Stimulated activated CD8-positive, alpha-beta memory T cell treated with anti-CD3 and anti-CD28 coated beads, Interleukin-4, amount 100 ng/mL, for 48 hours (primary cell): ENCODE measurements at regions not wholly inside any gene's neighbourhood (a gene's known extent, or its start where the extent isn't known, plus 50 kb on each side); places are given as distances from the start of the nearest gene placed in this dataset.
"Not testable (repeated sequence)": the region's sequence is repeated elsewhere in the genome, so short reads cannot be mapped to it uniquely, and the experiment has no call there.

Source experiments
- DNase-seq: peaks from one replicate; pipeline ENCODE4 v3.0.0-alpha.2; 2020

DNA sequence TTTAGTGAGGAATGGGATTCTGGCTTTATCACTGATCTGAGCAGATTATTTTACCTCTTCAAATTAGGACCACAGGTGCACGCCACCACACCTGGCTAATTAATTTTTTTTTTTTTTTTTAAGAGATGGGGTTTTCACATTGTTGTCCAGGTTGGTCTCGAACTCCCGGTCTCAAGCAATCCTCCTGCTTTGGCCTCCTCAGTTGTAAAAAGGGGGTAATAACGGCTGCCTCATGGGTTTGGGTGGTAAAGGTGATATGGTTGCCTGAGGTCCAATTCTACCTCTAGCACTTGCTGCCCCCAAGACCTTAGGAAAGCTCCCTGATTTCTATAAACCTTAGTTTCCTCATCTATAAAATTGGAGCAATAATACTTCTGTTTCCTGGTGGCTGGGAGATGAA lies 130.7 kb upstream of the HS3ST2 start:
- no peak for DNase-seq

DNA sequence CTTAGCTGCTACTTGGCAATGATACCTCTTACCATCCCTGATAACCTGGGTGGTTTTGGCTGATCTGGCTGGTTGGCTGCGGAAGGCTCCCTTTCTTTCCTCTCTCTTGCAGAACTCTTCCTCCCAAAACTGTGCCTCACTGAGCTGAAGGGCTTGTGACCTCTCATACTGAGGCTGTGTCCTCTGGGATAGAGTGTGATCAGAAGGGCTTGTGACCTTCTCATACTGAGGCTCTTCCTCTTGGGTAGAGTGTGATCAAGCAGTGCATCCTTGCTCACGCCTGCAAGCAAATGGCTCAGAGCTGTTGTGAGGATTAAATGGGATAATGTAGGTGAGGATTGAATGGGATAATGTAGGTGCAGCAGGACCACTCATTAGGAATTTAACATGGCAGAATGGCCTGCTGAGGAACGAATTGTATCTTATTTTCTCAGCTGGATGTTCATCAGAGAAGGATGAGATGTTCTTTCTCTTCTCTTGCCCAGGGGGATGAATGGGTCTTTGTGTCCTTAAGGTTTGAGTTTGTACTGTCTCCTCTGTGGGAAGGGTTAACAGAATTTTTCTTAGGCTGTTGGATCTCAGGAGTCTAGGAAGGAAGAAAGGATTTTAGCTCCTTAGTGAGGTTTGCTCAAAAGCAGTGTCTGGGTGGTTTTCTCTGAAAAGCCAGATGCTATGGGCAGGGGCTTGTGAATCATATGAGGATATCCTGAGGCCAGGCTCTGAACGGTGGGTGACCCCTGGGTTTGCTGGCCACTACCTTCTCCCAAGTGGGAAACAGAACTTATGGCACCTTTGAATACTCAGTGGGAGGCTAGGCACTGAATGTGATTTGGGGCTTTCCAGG lies 130.0 kb upstream of the HS3ST2 start:
- no peak for DNase-seq

DNA sequence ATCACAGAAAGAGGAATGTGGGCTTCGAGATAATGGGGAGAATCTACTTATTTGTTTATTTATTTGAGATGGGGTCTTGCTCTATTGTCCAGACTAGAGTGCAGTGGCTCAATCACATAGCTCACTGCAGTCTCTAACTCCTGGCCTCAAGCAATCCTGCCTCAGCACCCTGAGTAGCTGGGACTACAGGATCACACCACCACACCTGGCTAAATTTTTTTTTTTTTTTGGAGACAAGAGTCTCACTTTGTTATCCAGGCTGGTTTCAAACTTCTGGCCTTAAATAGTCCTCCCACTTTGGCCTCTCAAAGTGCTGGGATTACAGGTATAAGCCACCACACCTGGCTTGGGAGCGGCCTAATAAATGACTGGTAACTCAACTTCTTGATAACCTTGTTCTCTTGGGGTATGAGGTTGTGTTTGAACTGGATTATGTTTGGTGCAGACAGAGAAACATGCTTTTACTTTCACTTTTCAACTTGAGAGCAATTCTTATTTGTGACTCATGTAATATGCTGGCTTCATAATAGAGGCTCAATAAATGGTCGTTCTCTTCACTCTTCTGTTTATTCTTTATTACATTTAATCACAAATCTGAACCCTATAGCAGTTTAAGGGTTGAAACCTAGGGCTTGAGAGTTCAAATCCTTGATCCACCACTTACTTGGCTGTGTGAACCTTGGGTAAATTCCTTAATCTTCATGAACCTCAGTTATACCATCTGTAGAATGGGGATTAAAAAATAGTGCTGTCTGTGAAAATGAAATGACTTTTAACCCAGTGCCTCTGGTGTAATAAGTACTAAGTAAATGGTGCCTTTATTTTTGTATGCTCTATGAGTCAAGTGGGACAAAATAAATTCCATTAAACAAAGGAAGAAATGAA lies 129.1 kb upstream of the HS3ST2 start:
- no peak for DNase-seq

- DNase-seq: no peak
Observed at GRCh38 chr16:22685459-22685830, 128.5 kb upstream of the HS3ST2 start.

DNA sequence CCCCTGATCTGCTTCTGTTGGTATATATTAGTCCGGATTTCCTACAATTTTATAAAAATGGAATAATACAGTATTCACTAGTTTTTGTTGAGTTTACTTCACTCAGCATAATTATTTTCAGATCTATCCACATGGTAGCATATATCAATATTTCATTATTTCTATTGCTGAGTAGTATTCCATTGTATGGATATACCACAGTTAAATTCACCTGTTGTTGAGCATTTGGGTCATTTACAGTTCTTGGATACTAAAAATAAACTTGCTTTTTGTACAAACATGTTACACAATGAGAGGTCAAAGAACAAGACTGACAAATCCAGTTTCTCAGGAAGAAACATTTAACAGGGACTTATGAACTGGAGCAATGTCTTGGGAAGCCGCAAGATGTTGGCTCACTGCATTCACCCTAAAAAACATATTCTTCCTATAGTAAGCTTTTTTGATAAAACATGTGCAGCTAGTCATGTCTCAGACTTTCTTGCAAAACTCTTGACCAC lies 126.9 kb upstream of the HS3ST2 start:
- no peak for DNase-seq

DNA sequence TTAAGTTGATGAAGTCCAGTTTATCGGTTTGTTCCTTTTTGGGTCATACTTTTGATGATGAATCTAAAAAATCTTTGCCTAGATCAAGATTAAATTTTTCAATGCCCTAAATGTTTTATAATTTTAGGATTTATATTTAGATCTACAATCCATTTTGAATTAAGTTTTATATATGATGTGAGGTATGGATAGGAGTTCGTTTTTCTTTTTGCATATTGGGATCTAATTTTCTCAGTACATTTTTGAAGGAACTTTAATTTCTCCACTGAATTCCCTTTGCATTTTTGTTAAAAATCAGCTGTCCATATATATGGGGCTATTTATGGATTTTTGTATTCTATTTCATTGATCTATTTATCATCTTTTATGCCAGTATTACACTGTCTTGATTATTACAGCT lies 125.5 kb upstream of the HS3ST2 start:
- no peak for DNase-seq

- DNase-seq: no peak
Observed at GRCh38 chr16:22688930-22689329, 125.0 kb upstream of the HS3ST2 start.

- no peak for DNase-seq
Observed at GRCh38 chr16:22691335-22691734, 122.6 kb upstream of the HS3ST2 start.

GRCh38 chr16:22692034-22692433 lies 121.9 kb upstream of the HS3ST2 start:
- no peak for DNase-seq

DNA sequence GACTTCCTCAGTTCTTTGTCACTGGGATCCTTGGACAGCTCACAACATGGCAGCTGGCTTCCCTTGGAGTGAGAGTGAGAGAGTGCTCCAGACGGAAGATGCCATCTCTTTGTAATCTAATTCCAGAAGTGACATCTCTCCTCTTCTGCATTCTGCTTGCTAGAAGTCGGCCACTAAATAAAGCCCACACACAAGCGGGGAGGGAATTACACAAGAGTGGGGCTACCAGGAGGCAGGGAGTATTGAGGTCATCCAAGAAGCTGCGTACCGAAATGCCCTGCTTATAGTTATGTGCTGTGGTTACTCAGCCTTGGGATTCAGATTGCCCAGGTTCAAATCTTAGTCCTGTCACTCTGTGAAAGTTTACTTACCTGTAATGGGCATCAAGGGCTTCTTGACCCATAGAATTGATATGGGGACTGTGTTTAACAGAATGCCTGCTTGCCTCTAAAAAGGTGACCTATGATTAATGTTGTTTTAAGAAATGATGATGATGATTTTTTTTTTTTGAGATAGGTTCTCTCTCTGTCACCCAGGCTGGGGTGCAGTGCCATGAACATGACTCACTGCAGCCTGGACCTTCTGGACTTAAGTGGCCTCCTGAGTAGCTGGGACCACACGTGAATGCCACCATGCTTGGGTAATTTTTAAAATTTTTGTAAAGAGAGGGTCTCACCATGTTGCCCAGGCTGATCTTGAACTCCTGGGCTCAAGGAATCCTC lies 120.9 kb upstream of the HS3ST2 start:
- no peak for DNase-seq

DNA sequence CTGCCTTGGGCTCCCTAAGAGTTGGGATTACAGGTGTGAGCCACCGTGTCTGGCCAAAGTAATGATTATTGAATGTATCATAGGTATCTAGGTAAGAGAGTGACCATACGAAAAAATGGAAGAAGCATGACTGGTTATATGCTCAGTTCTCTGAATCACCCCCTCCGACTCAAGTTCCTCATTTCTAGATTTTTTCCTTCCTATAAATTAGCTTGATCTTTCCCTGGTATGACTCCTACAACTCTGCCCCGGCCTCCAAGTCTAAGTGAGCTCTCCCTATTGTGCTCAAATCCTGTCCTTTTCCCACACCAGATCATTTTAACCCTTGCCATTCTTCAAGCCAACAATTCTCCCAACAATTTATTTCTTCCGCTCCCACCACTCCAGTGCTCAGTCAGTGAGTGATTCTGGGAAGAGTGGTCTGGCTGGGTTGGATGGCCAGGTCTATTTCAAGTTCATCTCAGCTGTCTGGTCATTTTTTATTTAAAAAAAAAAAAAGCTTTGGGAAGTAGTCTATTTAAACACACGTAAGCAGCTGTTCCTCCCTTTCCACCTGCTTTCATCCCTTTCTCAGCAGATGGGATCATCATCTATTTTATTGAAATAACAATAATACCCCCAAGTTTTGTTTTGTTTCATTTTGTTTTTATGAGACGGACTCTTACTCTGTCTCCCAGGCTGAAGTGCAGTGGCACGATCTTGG lies 120.2 kb upstream of the HS3ST2 start:
- DNase-seq: no peak

GRCh38 chr16:22694887-22695382 lies 119.0 kb upstream of the HS3ST2 start:
- no peak for DNase-seq

DNA sequence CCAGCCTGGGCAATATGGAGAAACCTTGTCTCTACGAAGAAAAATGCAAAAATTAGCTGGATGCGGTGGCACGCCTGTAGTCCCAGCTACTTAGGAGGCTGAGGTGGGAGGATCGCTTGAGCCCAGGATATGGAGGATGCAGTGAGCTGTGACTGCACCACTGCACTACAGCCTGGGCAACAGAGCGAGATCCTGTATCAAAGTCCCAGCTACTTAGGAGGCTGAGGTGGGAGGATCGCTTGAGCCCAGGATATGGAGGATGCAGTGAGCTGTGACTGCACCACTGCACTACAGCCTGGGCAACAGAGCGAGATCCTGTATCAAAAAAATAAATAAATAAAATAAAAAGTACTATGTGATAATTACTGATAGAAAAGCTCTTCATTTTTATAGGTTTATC lies 118.2 kb upstream of the HS3ST2 start:
- not testable (repeated sequence) for DNase-seq

GRCh38 chr16:22699356-22699755 lies 114.6 kb upstream of the HS3ST2 start:
- no peak for DNase-seq

GRCh38 chr16:22705799-22706198 lies 108.2 kb upstream of the HS3ST2 start:
- no peak for DNase-seq

DNA sequence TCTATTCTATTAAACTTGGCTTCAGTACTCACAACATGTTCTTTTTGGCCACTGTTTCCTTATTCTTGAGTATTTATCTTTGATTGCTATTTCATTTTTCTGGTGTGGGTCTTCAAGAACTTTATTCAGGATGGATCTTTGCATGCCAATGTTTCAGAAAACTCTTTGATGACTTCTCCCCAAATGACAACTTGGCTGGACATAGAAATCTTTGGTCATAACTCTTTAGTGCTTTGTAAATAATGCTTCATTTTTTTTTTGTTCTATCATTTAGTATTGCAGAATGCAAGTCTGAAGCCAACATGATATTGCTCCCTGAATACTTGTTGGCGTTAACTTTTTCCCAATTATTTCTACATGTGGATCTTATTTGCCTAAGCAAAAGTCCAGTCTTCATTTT lies 103.6 kb upstream of the HS3ST2 start:
- DNase-seq: no peak

DNA sequence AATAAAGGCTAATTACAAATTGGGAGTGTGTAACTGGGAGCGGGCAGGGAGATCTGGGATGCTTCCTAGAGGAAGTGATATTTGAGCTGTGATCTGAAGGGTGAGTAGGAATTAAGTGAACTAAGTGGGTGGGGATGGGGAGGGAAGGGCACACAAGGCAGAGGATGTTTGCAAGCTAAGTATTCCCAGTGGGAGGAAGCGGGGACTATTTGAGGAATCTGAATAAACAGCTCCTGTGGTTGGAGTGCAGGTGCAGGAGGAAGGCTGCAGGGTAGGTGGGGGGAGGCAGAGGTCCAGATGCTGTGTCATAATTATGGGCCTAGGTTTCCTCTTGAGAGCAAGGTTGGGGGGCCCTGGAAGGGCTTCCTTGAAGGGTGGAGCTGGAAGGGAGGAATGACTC lies 102.1 kb upstream of the HS3ST2 start:
- no peak for DNase-seq

- DNase-seq: no peak
Observed at GRCh38 chr16:22712471-22712870, 101.5 kb upstream of the HS3ST2 start.

DNA sequence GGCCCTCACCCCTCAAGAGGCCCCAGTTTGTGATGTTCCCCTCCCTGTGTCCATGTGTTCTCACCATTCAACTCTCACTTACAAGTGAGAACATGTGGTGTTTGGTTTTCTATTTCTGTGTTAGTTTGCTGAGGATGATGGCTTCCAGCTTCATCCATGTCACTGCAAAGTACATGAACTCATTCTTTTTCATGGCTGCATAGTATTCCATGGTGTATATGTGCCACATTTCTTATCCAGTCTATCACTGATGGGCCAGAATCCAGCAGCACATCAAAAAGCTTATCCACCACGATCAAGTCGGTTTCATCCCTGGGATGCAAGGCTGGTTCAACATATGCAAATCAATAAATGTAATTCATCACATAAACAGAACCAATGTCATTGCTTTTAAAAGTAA lies 95.4 kb upstream of the HS3ST2 start:
- not testable (repeated sequence) for DNase-seq

DNA sequence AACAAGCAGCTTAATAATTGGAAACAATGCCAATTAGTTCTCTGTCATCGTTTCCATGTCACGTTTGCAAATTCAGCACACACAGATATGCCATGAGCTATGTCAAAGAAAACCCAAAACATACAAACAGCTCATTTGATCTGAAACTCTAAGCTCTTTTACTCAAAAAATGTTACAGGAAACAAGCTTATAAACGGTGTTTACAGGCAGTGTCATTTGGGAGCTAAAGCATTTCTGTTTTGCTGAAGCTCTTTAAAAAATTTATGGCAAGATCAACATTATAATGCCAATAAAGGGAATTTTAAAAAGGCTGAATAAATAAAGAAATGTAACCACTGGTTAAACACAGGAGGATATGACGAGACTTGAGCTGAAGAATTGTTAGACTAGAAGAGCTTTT lies 94.0 kb upstream of the HS3ST2 start:
- no peak for DNase-seq

DNA sequence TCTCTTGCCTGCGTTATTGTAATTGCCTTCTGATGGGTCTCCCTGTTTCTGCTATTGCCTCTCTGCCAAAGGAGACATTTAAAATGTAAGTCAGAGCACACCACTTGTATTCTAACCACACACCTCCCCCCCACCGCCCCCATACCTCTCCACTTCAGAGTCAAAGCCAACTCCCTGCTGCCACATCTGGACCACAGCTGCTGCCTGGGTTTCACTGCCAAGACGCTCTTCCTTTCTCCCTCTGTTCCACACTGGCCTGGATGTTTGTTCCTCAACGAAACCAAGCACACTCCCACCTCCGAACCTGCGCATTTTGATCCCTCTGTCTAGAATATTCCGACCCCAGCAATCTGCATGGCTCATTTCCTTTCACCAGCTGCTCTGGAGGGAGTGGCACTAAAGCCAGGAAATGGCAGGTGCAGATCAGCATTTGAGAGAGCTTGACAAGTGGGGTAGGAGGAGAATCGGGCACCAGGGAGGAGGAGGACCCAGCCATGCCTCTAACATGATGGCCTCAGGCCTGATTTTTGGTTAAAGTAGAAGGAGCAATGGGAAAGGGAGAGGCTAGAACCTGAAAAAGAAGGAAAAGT lies 92.4 kb upstream of the HS3ST2 start:
- no peak for DNase-seq
